ENCODE measurements at regions not wholly inside any gene's neighbourhood (a gene's known extent, or its start where the extent isn't known, plus 50 kb on each side); places are given as distances from the start of the nearest gene placed in this dataset.

DNA sequence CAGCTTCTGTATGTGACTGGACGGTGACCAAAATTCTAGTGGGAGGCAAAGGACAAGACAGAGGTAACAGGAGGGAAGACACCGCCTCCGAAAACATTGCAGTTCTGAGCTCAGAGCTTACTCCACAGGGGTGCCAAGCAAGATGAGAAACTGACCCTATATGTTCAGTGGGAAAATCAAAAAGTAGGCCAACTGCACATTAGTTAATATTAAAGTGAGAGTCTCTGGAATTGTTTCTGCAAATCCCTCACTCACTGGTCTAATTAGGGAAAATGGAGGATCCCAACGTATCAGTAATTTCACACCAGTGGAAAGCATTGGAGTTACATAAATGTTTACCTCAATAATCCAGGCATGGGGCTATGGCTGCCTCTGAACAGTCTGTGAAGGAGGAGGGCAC lies 313.3 kb upstream of the KCNH8 start:
- no peaks in the 10 kb centered on the region for H3K9me3 Mint-ChIP-seq
- H3K4me3 Mint-ChIP-seq, result no peak overlapping the region
- no peak for DNase-seq
- ATAC-seq, result no peak
- no peaks in the 10 kb centered on the region for H3K27me3 Mint-ChIP-seq
- H3K36me3 Mint-ChIP-seq, result no peaks in the 10 kb centered on the region
- POLR2A ChIA-PET, result no interaction called here
- H3K27ac Mint-ChIP-seq, result no peak overlapping the region
- peaks cover 7 to 41% (median 19%) of the 10 kb centered on the region in 4 donors for H3K4me1 Mint-ChIP-seq

GRCh38 chr3:18830087-18830486 lies 318.2 kb upstream of the KCNH8 start:
- peak in 1 of 2 donors; percentile 62 for ATAC-seq

GRCh38 chr3:18828637-18829036 lies 319.7 kb upstream of the KCNH8 start:
- Mint-ChIP-seq H3K9me3 (peaks cover 0 to 1% (median 0%) of the 10 kb centered on the region in 9 donors), H3K27ac (no peak overlapping the region), H3K4me1 (peaks cover 9 to 19% (median 12%) of the 10 kb centered on the region in 4 donors), H3K36me3 (no peaks in the 10 kb centered on the region), H3K4me3 (no peak overlapping the region), H3K27me3 (no peaks in the 10 kb centered on the region)
- DNase-seq, result no peak
- POLR2A ChIA-PET, result no interaction called here
- ATAC-seq, result no peak

More at GRCh38 chr3:18830087-18830486, 318.2 kb upstream of the KCNH8 start:
- Mint-ChIP-seq H3K4me1 (peaks cover 9 to 19% (median 12%) of the 10 kb centered on the region in 4 donors), H3K4me3 (peak overlapping the region in 1 of 10 donors; percentile 6), H3K36me3 (no peaks in the 10 kb centered on the region), H3K9me3 (no peaks in the 10 kb centered on the region), H3K27ac (peak overlapping the region in 2 of 10 donors; percentile 7 to 47), H3K27me3 (no peaks in the 10 kb centered on the region)
- POLR2A ChIA-PET, result interaction anchor here (0.7 kb wide), 1 partner anchor 293 kb away, joined by 3 read pairs; no protein-coding TSS in a partner anchor
- peak in 2 of 10 donors; percentile 20 to 39 for DNase-seq

DNA sequence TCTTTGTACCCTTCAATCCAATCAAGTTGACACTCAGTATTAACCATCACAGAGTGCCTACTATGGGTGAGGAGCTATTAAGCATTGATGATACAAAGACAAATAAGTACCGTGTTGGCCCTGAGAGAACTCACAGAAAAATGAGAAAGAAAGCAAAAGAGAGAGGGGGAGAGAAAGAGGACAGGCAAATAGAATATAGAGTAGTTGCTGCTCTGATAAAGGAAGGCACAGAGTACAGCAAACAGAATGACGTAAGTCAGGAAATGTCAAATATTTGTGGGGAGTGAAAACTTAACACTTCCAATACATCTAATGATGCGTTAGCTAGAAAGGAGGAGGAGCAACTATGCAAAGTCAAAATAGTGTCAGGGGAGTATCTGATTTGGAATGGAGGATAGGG lies 320.6 kb upstream of the KCNH8 start:
- ATAC-seq, result peak; percentile 46 to 55
- peak in 2 of 10 donors; percentile 17 to 27 for DNase-seq
- Mint-ChIP-seq H3K9me3 (peaks cover 0 to 3% (median 0%) of the 10 kb centered on the region in 9 donors), H3K36me3 (no peaks in the 10 kb centered on the region), H3K4me3 (no peak overlapping the region), H3K27me3 (no peaks in the 10 kb centered on the region), H3K27ac (peak overlapping the region in 1 of 10 donors; percentile 0), H3K4me1 (peaks cover 9 to 19% (median 12%) of the 10 kb centered on the region in 4 donors)
- POLR2A ChIA-PET, result interaction anchor here (0.6 to 1.1 kb wide), 2 partner anchors 9 to 481 kb away, joined by 3 read pairs; no protein-coding TSS in a partner anchor

GRCh38 chr3:18825665-18826064 lies 322.6 kb upstream of the KCNH8 start:
- H3K36me3 Mint-ChIP-seq, result no peaks in the 10 kb centered on the region
- no peaks in the 10 kb centered on the region for H3K27me3 Mint-ChIP-seq
- peak in 1 of 10 donors; percentile 20 for DNase-seq
- POLR2A ChIA-PET, result no interaction called here
- H3K4me1 Mint-ChIP-seq, result peaks cover 8 to 19% (median 12%) of the 10 kb centered on the region in 4 donors
- no peak overlapping the region for H3K4me3 Mint-ChIP-seq
- peak overlapping the region in 1 of 10 donors; percentile 3 for H3K27ac Mint-ChIP-seq
- peak; percentile 8 to 43 for ATAC-seq
- peaks cover 0 to 3% (median 0%) of the 10 kb centered on the region in 9 donors for H3K9me3 Mint-ChIP-seq

DNA sequence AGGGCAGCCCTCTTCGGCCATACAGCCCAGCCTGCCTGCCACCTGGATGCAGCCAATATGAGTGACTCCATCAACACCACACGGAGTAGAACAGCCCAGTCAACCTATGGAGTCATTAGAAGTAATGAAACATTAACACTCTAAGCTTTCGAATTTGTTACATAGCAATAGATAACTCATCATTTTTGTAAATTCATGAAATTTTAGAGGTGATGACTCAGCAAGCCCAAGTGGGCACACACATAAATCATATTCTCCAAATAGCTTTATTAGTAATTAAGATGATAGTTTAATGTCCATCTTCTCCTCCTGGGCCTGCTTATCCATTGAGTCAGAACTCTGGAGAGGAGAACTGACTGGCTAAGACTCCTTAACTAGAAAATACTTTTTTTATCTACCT lies 335.0 kb upstream of the KCNH8 start:
- POLR2A ChIA-PET, result no interaction called here
- Mint-ChIP-seq H3K36me3 (peaks cover 0 to 8% (median 0%) of the 10 kb centered on the region in 3 donors), H3K27me3 (peaks cover 0 to 2% (median 0%) of the 10 kb centered on the region in 5 donors), H3K4me1 (peaks cover 0 to 4% (median 2%) of the 10 kb centered on the region in 4 donors), H3K9me3 (peaks cover 0 to 8% (median 3%) of the 10 kb centered on the region in 9 donors), H3K27ac (peak overlapping the region in 1 of 10 donors; percentile 68), H3K4me3 (no peak overlapping the region)
- ATAC-seq (no peak), DNase-seq (no peak)

DNA sequence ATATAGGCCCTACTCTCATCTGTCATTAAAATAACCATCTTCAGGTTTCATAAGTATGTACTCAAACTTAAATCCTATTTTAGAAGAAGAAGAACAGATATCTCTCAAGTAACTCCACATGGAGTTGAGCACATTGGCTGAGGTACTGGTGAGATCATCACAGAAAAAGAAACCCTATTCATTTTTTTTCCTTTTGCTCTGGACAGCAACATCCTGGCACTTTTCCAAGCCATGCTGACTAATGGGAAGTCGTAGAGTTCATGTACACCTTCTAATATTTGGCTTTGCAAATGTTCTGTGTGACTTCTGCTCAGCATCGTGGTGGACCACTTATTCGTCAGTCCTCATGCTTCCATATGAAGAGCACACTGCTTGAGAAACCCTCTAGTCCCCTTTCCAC lies 336.0 kb upstream of the KCNH8 start:
- H3K27ac Mint-ChIP-seq, result no peak overlapping the region
- peaks cover 0 to 2% (median 0%) of the 10 kb centered on the region in 5 donors for H3K27me3 Mint-ChIP-seq
- peaks cover 0 to 3% (median 0%) of the 10 kb centered on the region in 3 donors for H3K36me3 Mint-ChIP-seq
- DNase-seq (no peak), ATAC-seq (no peak)
- H3K4me3 Mint-ChIP-seq, result no peak overlapping the region
- H3K4me1 Mint-ChIP-seq, result peaks cover 0 to 4% (median 2%) of the 10 kb centered on the region in 4 donors
- POLR2A ChIA-PET, result no interaction called here
- peaks cover 0 to 5% (median 0%) of the 10 kb centered on the region in 9 donors for H3K9me3 Mint-ChIP-seq

DNA sequence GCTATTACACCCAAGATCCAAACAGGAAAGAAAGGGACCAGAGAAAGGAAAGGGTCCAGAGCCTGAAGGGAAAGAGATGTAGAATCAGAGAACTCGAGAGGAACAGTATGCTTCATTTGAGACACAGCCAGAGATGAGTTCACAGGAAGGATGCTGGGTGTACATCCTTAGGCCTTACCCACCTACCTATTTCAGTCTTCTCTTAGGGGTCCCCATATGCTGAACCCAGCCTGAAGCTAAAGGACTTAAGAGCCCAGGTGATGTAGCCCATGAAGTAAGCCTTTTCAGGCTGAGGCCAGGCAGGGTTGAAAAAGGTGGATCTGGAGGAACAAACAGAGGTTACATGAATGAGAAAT lies 338.0 kb upstream of the KCNH8 start:
- Mint-ChIP-seq H3K4me3 (no peak overlapping the region), H3K4me1 (peaks cover 0 to 4% (median under 1%) of the 10 kb centered on the region in 4 donors), H3K27me3 (peaks cover 0 to 1% (median 0%) of the 10 kb centered on the region in 5 donors), H3K9me3 (peaks cover 0 to 1% (median 0%) of the 10 kb centered on the region in 9 donors), H3K27ac (no peak overlapping the region), H3K36me3 (no peaks in the 10 kb centered on the region)
- ATAC-seq, result no peak
- POLR2A ChIA-PET, result no interaction called here
- no peak for DNase-seq

DNA sequence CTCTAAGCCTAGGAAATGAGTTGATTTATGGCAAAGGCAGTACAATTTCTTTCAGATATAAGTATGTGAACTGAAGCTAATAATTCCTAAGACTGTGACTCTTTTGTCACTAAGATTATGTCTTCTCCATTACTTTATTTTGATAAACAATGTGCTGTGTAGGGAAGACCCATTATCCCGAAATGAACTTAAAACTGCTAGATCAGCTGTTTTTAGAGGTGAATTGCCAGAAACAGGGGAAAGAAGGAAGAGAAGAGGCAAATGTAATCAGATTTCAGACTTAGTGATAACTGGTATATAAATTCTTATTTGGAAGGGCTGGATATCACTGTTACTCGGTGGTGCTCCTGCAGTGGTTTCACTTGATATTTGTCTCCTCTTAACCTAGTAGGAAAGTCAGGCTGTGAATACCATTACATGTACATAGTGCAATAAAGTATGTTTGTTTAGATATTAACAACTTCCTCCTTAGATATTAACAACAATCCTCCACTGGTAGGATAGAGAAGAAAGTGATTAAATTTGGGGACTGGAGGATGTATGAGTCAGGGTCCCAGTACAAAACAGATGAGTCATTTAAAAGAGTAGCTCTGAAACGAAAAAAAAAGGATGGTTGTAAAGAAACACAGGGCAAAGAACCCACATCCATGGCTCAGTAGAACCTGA lies 338.5 kb upstream of the KCNH8 start:
- Mint-ChIP-seq H3K9me3 (peaks cover 0 to 1% (median 0%) of the 10 kb centered on the region in 9 donors), H3K4me3 (no peak overlapping the region), H3K27ac (no peak overlapping the region), H3K27me3 (peaks cover 0 to 1% (median 0%) of the 10 kb centered on the region in 5 donors), H3K4me1 (peaks cover 0 to 4% (median 2%) of the 10 kb centered on the region in 4 donors), H3K36me3 (no peaks in the 10 kb centered on the region)
- DNase-seq (no peak), ATAC-seq (no peak)
- POLR2A ChIA-PET, result no interaction called here

DNA sequence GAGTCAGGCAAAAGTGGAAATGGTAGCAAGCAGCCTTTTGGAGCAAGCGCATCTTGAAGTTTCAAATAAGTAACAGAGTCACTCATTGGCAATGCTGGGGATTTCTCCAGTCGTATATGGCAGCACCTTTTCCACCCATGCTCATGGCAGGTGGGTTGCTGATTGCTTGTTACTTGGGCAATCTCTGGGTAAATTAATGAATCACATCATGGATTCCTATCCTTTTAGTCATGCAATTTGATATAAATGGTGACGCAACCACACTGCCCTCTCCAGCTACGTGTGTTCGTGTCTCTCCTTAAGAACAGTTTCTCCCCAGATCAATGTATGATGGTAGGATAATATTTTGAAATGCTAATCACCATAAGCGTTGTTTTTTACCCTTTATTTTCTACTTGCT lies 339.9 kb upstream of the KCNH8 start:
- H3K4me3 Mint-ChIP-seq, result no peak overlapping the region
- POLR2A ChIA-PET, result no interaction called here
- H3K9me3 Mint-ChIP-seq, result peaks cover 0 to 1% (median 0%) of the 10 kb centered on the region in 9 donors
- peaks cover 0 to 1% (median 0%) of the 10 kb centered on the region in 5 donors for H3K27me3 Mint-ChIP-seq
- peaks cover 0 to 4% (median 2%) of the 10 kb centered on the region in 4 donors for H3K4me1 Mint-ChIP-seq
- H3K36me3 Mint-ChIP-seq, result no peaks in the 10 kb centered on the region
- DNase-seq, result no peak
- no peak overlapping the region for H3K27ac Mint-ChIP-seq
- no peak for ATAC-seq

DNA sequence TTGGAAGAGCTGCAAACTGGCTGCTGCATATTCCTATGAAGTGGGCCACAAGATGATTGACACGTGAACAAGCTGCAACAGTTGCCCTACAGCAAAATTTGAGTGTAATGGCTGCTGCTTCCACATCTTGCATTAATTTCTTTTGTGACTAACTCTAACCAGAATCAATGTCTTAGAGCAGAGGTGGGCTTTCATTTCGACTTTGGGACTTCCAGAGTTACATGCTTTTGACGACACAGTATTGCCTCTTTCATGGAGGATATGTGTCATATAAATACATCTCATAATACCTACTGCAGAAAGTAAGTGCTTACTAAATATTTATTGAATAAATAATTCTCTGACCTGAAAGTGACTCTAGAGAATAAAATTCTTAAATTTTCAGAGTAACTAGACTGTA lies 340.7 kb upstream of the KCNH8 start:
- POLR2A ChIA-PET, result no interaction called here
- Mint-ChIP-seq H3K36me3 (no peaks in the 10 kb centered on the region), H3K9me3 (peaks cover 0 to 1% (median 0%) of the 10 kb centered on the region in 9 donors), H3K4me3 (no peak overlapping the region), H3K27me3 (peaks cover 0 to 1% (median 0%) of the 10 kb centered on the region in 5 donors), H3K27ac (no peak overlapping the region), H3K4me1 (peaks cover 0 to 4% (median 2%) of the 10 kb centered on the region in 4 donors)
- no peak for DNase-seq
- no peak for ATAC-seq

- DNase-seq, result no peak
- no peak for ATAC-seq
- Mint-ChIP-seq H3K27me3 (peaks cover 0 to 1% (median 0%) of the 10 kb centered on the region in 5 donors), H3K4me3 (no peak overlapping the region), H3K27ac (no peak overlapping the region), H3K36me3 (no peaks in the 10 kb centered on the region), H3K9me3 (peaks cover 0 to 1% (median 0%) of the 10 kb centered on the region in 9 donors), H3K4me1 (peaks cover 0 to 4% (median 2%) of the 10 kb centered on the region in 4 donors)
- POLR2A ChIA-PET, result no interaction called here
Observed at GRCh38 chr3:18806633-18807032, 341.7 kb upstream of the KCNH8 start.

- DNase-seq, result no peak
- H3K4me1 Mint-ChIP-seq, result no peaks in the 10 kb centered on the region
- ATAC-seq, result no peak
- H3K27me3 Mint-ChIP-seq, result no peaks in the 10 kb centered on the region
- H3K9me3 Mint-ChIP-seq, result peaks cover 0 to 3% (median 0%) of the 10 kb centered on the region in 9 donors
- no peak overlapping the region for H3K4me3 Mint-ChIP-seq
- peaks cover 0 to 4% (median 0%) of the 10 kb centered on the region in 3 donors for H3K36me3 Mint-ChIP-seq
- POLR2A ChIA-PET, result no interaction called here
- no peak overlapping the region for H3K27ac Mint-ChIP-seq
Observed at GRCh38 chr3:18797378-18797777, 350.9 kb upstream of the KCNH8 start.

Measured in naive thymus-derived CD8-positive, alpha-beta T cell (primary cell).